Fibroblast of lung (primary cell): ENCODE measurements at regions not wholly inside any gene's neighbourhood (a gene's known extent, or its start where the extent isn't known, plus 50 kb on each side); places are given as distances from the start of the nearest gene placed in this dataset.
"Not testable (repeated sequence)": the region's sequence is repeated elsewhere in the genome, so short reads cannot be mapped to it uniquely, and the experiment has no call there.

ENCODE experiments used
- DNase-seq, 2 donors: peaks; one replicate each; pipeline versions ENCODE4 v3.0.0 to v3.0.0-alpha.2; 2010; ENCODE audit warnings: low read depth in 2 of 2
- H2AFZ ChIP-seq: 2 replicates; pipeline ENCODE4 v1.5.1; 2012; ENCODE audit warnings: low read length, control low read depth, inconsistent platforms
- H3K27ac ChIP-seq: 2 replicates; pipeline ENCODE4 v1.5.1; 2011; ENCODE audit warnings: low read length, control low read depth; ENCODE audit not compliant: insufficient read depth
- H3K27me3 ChIP-seq: 2 replicates; pipeline ENCODE4 v1.5.1; 2011; ENCODE audit warnings: mild to moderate bottlenecking, low read length; ENCODE audit not compliant: control insufficient read depth, insufficient read depth
- H3K36me3 ChIP-seq: 2 replicates; pipeline ENCODE4 v1.5.1; 2011; ENCODE audit warnings: low read length; ENCODE audit not compliant: control insufficient read depth, insufficient read depth
- H3K4me1 ChIP-seq: 2 replicates; pipeline ENCODE4 v1.5.1; 2011; ENCODE audit warnings: low read length; ENCODE audit not compliant: control insufficient read depth, insufficient read depth; ENCODE audit errors: extremely low read depth
- H3K4me2 ChIP-seq: 2 replicates; pipeline ENCODE4 v1.5.1; 2011; ENCODE audit warnings: low read length, control low read depth; ENCODE audit not compliant: insufficient read depth; ENCODE audit errors: extremely low read depth
- H3K4me3 ChIP-seq, 4 experiments: fragments of 200-600 bp in 1 of 4; sonication (generic) in 1 of 4; replicated peaks in 1 of 4; 2 replicates each; pipeline ENCODE4 v1.5.1; 2011 to 2016; ENCODE audit warnings: low read length in 4 of 4, low read depth in 3 of 4, mild to moderate bottlenecking in 3 of 4, control low read depth in 2 of 4, inconsistent platforms in 1 of 4, mixed read lengths in 1 of 4; ENCODE audit not compliant: insufficient read depth in 1 of 4; ENCODE audit errors: control extremely low read depth in 1 of 4
- H3K79me2 ChIP-seq: 2 replicates; pipeline ENCODE4 v1.5.1; 2012; ENCODE audit warnings: mild to moderate bottlenecking, low read length, inconsistent platforms; ENCODE audit not compliant: control insufficient read depth, insufficient read depth
- H3K9ac ChIP-seq: 2 replicates; pipeline ENCODE4 v1.5.1; 2011; ENCODE audit warnings: mild to moderate bottlenecking, low read length, control low read depth; ENCODE audit not compliant: insufficient read depth
- H3K9me3 ChIP-seq: 2 replicates; pipeline ENCODE4 v1.5.1; 2012; ENCODE audit warnings: low read depth, low read length; ENCODE audit not compliant: control insufficient read depth, insufficient read depth
- H4K20me1 ChIP-seq: 2 replicates; pipeline ENCODE4 v1.5.1; 2011; ENCODE audit warnings: low read length; ENCODE audit not compliant: control insufficient read depth, insufficient read depth; ENCODE audit errors: extremely low read depth
- CTCF ChIP-seq, 2 donors: IDR thresholded peaks in 1 of 2; conservative IDR thresholded peaks in 1 of 2; 1 replicate in 1 of 2; 2 replicates in 1 of 2; pipeline ENCODE4 v1.5.1; 2011 to 2012; ENCODE audit warnings: low read length in 2 of 2, control low read depth in 1 of 2, inconsistent platforms in 1 of 2, low read depth in 1 of 2, mild to moderate bottlenecking in 1 of 2
- EZH2 ChIP-seq: IDR thresholded peaks from 2 replicates; pipeline ENCODE4 v1.5.1; 2012; ENCODE audit warnings: low read length, control low read depth, mild to moderate bottlenecking; ENCODE audit errors: missing control alignments

- no peak overlapping the region for H3K4me2 ChIP-seq
- H3K36me3 ChIP-seq = no peaks in the 10 kb centered on the region
- no peak for DNase-seq
- no peak overlapping the region for H2AFZ ChIP-seq
- H3K4me3 ChIP-seq = no peak overlapping the region
- H3K79me2 ChIP-seq = no peaks in the 10 kb centered on the region
- no peak overlapping the region for H3K9ac ChIP-seq
- no peak overlapping the region for H3K27ac ChIP-seq
- no peaks in the 10 kb centered on the region for H3K27me3 ChIP-seq
- H3K4me1 ChIP-seq = no peaks in the 10 kb centered on the region
- H3K9me3 ChIP-seq = no peaks in the 10 kb centered on the region
- no peaks in the 10 kb centered on the region for H4K20me1 ChIP-seq
- TF ChIP-seq CTCF (conservative IDR thresholded peaks at IDR 0.05 in 1 of 2, IDR thresholded peaks at IDR 0.05 in 1 of 2; ENCODE audit: low read depth in 1 of 2, low read length in 2 of 2) (no peak), EZH2 (no peak)
These were observed 254.5 kb downstream of the SOX3 start for GRCh38 chrX:140250391-140250790.

- H3K27me3 ChIP-seq = no peaks in the 10 kb centered on the region
- no peak overlapping the region for H3K9ac ChIP-seq
- no peaks in the 10 kb centered on the region for H4K20me1 ChIP-seq
- no peaks in the 10 kb centered on the region for H3K79me2 ChIP-seq
- no peak overlapping the region for H3K27ac ChIP-seq
- H3K4me1 ChIP-seq = no peaks in the 10 kb centered on the region
- no peak for TF ChIP-seq EZH2
- no peak for TF ChIP-seq CTCF (conservative IDR thresholded peaks at IDR 0.05 in 1 of 2, IDR thresholded peaks at IDR 0.05 in 1 of 2; ENCODE audit: low read depth in 1 of 2, low read length in 2 of 2)
- H2AFZ ChIP-seq = no peak overlapping the region
- no peak for DNase-seq
- H3K4me3 ChIP-seq = no peak overlapping the region
- H3K4me2 ChIP-seq = no peak overlapping the region
- no peaks in the 10 kb centered on the region for H3K9me3 ChIP-seq
- H3K36me3 ChIP-seq = no peaks in the 10 kb centered on the region
These were observed 255.8 kb downstream of the SOX3 start for GRCh38 chrX:140249088-140249487.

- no peak overlapping the region for H3K27ac ChIP-seq
These were observed 263.9 kb upstream of the CXorf66 start for GRCh38 chrX:140229191-140229590.

GRCh38 chrX:140226037-140226436 lies 260.7 kb upstream of the CXorf66 start:
- H3K27me3 ChIP-seq, H3K27ac ChIP-seq, H3K9me3 ChIP-seq, H3K9ac ChIP-seq, H2AFZ ChIP-seq, H3K79me2 ChIP-seq, H3K4me3 ChIP-seq, H4K20me1 ChIP-seq, H3K36me3 ChIP-seq, H3K4me1 ChIP-seq, H3K4me2 ChIP-seq: not testable (repeated sequence)
- peak; percentile 6 to 82 for DNase-seq

More at GRCh38 chrX:140229191-140229590, 263.9 kb upstream of the CXorf66 start:
- no peak overlapping the region for H3K4me3 ChIP-seq
- no peaks in the 10 kb centered on the region for H4K20me1 ChIP-seq
- H2AFZ ChIP-seq = no peak overlapping the region
- H3K36me3 ChIP-seq = no peaks in the 10 kb centered on the region
- H3K4me1 ChIP-seq = no peaks in the 10 kb centered on the region
- no peaks in the 10 kb centered on the region for H3K79me2 ChIP-seq
- no peak overlapping the region for H3K9ac ChIP-seq
- no peaks in the 10 kb centered on the region for H3K9me3 ChIP-seq
- no peak for TF ChIP-seq EZH2
- H3K27me3 ChIP-seq = no peaks in the 10 kb centered on the region
- no peak overlapping the region for H3K4me2 ChIP-seq
- DNase-seq = peak in 1 of 2 donors; percentile 42

GRCh38 chrX:140215894-140216293 lies 250.6 kb upstream of the CXorf66 start:
- not testable (repeated sequence) for DNase-seq, H3K4me2 ChIP-seq, H2AFZ ChIP-seq

More at GRCh38 chrX:140215894-140216293, 250.6 kb upstream of the CXorf66 start:
- not testable (repeated sequence) for H3K36me3 ChIP-seq, H3K27me3 ChIP-seq, H3K9me3 ChIP-seq, H3K9ac ChIP-seq, H3K4me1 ChIP-seq, H3K27ac ChIP-seq, H3K4me3 ChIP-seq, H3K79me2 ChIP-seq, H4K20me1 ChIP-seq
